MM.1S (cell line): ENCODE measurements at regions not wholly inside any gene's neighbourhood (a gene's known extent, or its start where the extent isn't known, plus 50 kb on each side); places are given as distances from the start of the nearest gene placed in this dataset.

Source experiments
- DNase-seq: peaks from one replicate; pipeline ENCODE4 v3.0.0-alpha.2; 2015
- H2AFZ ChIP-seq: fragments of 300-600 bp; sonication (generic); 2 replicates; pipeline ENCODE4 v1.6.0; 2016; ENCODE audit warnings: antibody characterized with exemption, low read length
- H3F3A ChIP-seq: fragments of 300-600 bp; sonication (generic); 2 replicates; pipeline ENCODE4 v1.6.1; 2016; ENCODE audit warnings: mild to moderate bottlenecking, antibody characterized with exemption, low read length, moderate library complexity, mixed read lengths; ENCODE audit not compliant: insufficient read depth
- H3K27ac ChIP-seq: fragments of 300-600 bp; sonication (generic); 2 replicates; pipeline ENCODE4 v1.5.1; 2016; ENCODE audit warnings: mild to moderate bottlenecking, low read length
- H3K27me3 ChIP-seq: fragments of 300-600 bp; sonication (generic); replicated peaks from 2 replicates; pipeline ENCODE4 v1.6.0; 2016; ENCODE audit warnings: low read length; ENCODE audit not compliant: insufficient read depth
- H3K36me3 ChIP-seq: fragments of 300-600 bp; sonication (generic); replicated peaks from 2 replicates; pipeline ENCODE4 v1.6.1; 2016; ENCODE audit warnings: mild to moderate bottlenecking, low read length, mixed read lengths; ENCODE audit not compliant: insufficient read depth
- H3K4me1 ChIP-seq: fragments of 300-600 bp; sonication (generic); 2 replicates; pipeline ENCODE4 v1.6.1; 2016; ENCODE audit warnings: low read length, mixed read lengths
- H3K4me2 ChIP-seq: fragments of 300-600 bp; sonication (generic); 2 replicates; pipeline ENCODE4 v1.6.0; 2016; ENCODE audit warnings: low read depth, low read length
- H3K4me3 ChIP-seq: fragments of 300-600 bp; sonication (generic); 2 replicates; pipeline ENCODE4 v1.5.1; 2016; ENCODE audit warnings: low read length, mixed read lengths
- H3K79me2 ChIP-seq: fragments of 300-600 bp; sonication (generic); 2 replicates; pipeline ENCODE4 v1.6.1; 2016; ENCODE audit warnings: mixed run types, low read length, mixed read lengths
- H3K9ac ChIP-seq: fragments of 300-600 bp; sonication (generic); 2 replicates; pipeline ENCODE4 v1.6.1; 2016; ENCODE audit warnings: low read length, mixed read lengths
- H3K9me2 ChIP-seq: fragments of 300-600 bp; sonication (generic); replicated peaks from 2 replicates; pipeline ENCODE4 v1.6.1; 2016; ENCODE audit warnings: mild to moderate bottlenecking, low read length, mixed read lengths; ENCODE audit not compliant: insufficient read depth
- H3K9me3 ChIP-seq: fragments of 300-600 bp; sonication (generic); replicated peaks from 2 replicates; pipeline ENCODE4 v1.6.1; 2016; ENCODE audit warnings: mild to moderate bottlenecking, low read length, mixed read lengths; ENCODE audit not compliant: insufficient read depth
- H4K20me1 ChIP-seq: fragments of 300-600 bp; sonication (generic); 2 replicates; pipeline ENCODE4 v1.6.1; 2016; ENCODE audit warnings: mild to moderate bottlenecking, low read length, moderate library complexity, mixed read lengths; ENCODE audit not compliant: insufficient read depth
- CTCF ChIP-seq: fragments of 300-600 bp; sonication (generic); IDR thresholded peaks from 2 replicates; pipeline ENCODE4 v1.5.1; 2016; ENCODE audit warnings: antibody characterized with exemption, low read length, mixed read lengths
- EZH2 ChIP-seq: fragments of 300-600 bp; sonication (generic); optimal IDR thresholded peaks from 2 replicates; pipeline ENCODE3; 2017; ENCODE audit warnings: low read depth, mild to moderate bottlenecking, antibody characterized with exemption, low read length, mixed read lengths
- EZH2phosphoT487 ChIP-seq: fragments of 300-600 bp; sonication (generic); IDR thresholded peaks from 2 replicates; pipeline ENCODE4 v1.6.1; 2018; ENCODE audit warnings: antibody characterized with exemption, low read length

DNA sequence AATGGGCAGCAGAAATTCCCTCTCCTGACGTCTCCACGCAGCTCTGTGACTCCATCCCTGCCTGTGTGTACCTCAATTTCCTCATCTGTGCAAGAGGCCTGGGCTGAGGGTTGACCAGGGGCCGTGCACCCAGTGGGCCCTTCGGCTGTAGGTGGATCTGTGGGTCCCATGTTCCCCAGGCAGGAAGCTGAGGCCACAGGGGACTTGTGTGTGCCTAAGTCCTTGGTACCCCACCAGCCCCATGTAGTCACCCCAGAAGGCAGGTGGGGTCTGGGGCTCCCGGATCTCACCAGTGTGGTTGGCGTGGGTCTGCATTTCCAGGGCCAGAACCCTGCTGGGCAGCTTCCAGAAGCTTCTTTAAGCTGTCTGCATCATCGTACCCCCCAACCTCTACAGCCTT lies 177.4 kb upstream of the GSE1 start:
- Histone ChIP-seq H3K79me2 (no peaks in the 10 kb centered on the region), H3K9ac (no peak overlapping the region), H3K4me3 (no peak overlapping the region), H3F3A (no peaks in the 10 kb centered on the region), H3K27ac (no peak overlapping the region), H4K20me1 (no peaks in the 10 kb centered on the region), H2AFZ (no peak overlapping the region), H3K9me3 (no peaks in the 10 kb centered on the region), H3K4me2 (no peak overlapping the region), H3K36me3 (no peaks in the 10 kb centered on the region), H3K9me2 (no peaks in the 10 kb centered on the region), H3K27me3 (peaks cover 55% of the 10 kb centered on the region), H3K4me1 (no peaks in the 10 kb centered on the region)
- no peak for DNase-seq
- TF ChIP-seq EZH2phosphoT487 (no peak), EZH2 (no peak), CTCF (no peak)

GRCh38 chr16:85436207-85436606 lies 176.9 kb upstream of the GSE1 start:
- Histone ChIP-seq H3K27ac (no peak overlapping the region), H4K20me1 (no peaks in the 10 kb centered on the region), H3K4me3 (no peak overlapping the region), H3K4me1 (no peaks in the 10 kb centered on the region), H3K4me2 (no peak overlapping the region), H2AFZ (no peak overlapping the region), H3K79me2 (no peaks in the 10 kb centered on the region), H3K9me2 (no peaks in the 10 kb centered on the region), H3K9me3 (no peaks in the 10 kb centered on the region), H3F3A (no peaks in the 10 kb centered on the region), H3K36me3 (no peaks in the 10 kb centered on the region), H3K9ac (no peak overlapping the region), H3K27me3 (peaks cover 50% of the 10 kb centered on the region)
- no peak for DNase-seq
- TF ChIP-seq EZH2phosphoT487 (no peak), EZH2 (no peak), CTCF (no peak)

DNA sequence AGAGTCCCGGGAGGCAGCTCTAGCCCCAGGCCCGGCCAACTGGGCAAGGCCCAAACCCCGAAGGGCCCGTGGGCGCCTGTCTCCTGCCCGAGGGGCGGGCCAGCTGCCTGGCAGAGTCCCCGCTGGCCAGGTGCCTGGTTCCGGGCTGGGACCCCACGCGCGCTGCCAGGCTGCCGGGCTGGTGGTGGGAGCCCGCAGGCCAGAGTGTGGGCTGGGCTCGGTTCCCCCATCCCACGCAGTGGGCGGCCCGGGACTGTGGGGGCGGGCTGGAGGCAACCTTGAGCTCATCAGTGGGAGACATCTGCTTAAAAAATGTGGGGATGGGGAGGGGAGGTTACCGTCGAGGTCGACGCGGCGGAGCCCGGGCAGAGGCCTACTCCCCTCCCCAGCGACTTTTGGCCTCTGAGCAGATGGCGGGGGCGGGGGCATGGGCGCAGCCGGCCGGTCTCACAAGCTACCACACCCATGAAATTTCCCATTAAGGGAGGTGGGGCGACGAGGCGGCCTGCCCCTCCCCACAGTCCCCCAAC lies 176.4 kb upstream of the GSE1 start:
- Histone ChIP-seq H3K4me2 (no peak overlapping the region), H3K36me3 (no peaks in the 10 kb centered on the region), H3K4me1 (no peaks in the 10 kb centered on the region)

More for the DNA sequence above, 176.4 kb upstream of the GSE1 start:
- TF ChIP-seq EZH2phosphoT487 (no peak), EZH2 (no peak), CTCF (no peak)
- Histone ChIP-seq H3K9me2 (no peaks in the 10 kb centered on the region), H3K79me2 (no peaks in the 10 kb centered on the region), H3K9me3 (no peaks in the 10 kb centered on the region), H2AFZ (no peak overlapping the region), H3F3A (no peaks in the 10 kb centered on the region), H3K4me3 (no peak overlapping the region), H3K27me3 (peaks cover 45% of the 10 kb centered on the region), H3K27ac (no peak overlapping the region), H3K9ac (no peak overlapping the region), H4K20me1 (no peaks in the 10 kb centered on the region)
- no peak for DNase-seq
